ENCODE measurements at regions not wholly inside any gene's neighbourhood (a gene's known extent, or its start where the extent isn't known, plus 50 kb on each side); places are given as distances from the start of the nearest gene placed in this dataset.

DNA sequence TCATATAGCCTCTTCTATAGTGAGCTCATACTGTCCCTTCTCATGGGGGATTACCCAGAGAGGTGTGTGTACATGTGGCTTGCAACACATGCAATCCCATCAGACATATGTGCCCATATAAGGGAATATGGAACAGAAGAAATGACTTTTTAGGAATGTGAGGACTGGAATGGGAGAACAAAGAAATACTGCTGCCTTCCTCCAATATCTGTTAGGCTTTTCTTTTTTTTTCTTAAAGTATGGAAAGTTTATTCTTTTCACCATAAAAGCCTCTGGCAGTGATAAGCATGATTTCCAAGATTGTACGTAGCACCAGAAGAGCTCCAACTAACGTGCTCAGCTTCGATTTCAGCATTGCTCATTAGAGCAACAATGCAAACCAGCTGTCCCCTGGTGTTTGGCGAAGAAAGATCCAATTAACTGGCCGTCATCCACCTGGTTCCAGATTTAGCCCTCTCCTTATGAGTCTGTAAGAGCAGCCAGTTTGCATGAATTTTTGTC lies 113.6 kb downstream of the ADCYAP1 start:
- intact Hi-C loops (cut with micrococcal nuclease): no loop called here
- POLR2A ChIA-PET: interaction anchor here (0.7 kb wide), 1 partner anchor 951 kb away, joined by 5 read pairs; no protein-coding TSS in a partner anchor
- BruUV-seq (replicated peaks): no TSS peak

GRCh38 chr18:1019191-1019590 lies 114.5 kb downstream of the ADCYAP1 start:
- ATAC-seq: no peak
- H3K36me3 ChIP-seq (ENCODE audit: control insufficient read depth in 1 of 2, insufficient read depth in 2 of 2, low read length in 2 of 2): no peaks in the 10 kb centered on the region
- no peak overlapping the region for H3K27ac ChIP-seq (ENCODE audit: low read depth, low read length)
- BruUV-seq (replicated peaks): no TSS peak
- POLR2A ChIA-PET: no interaction called here
- no peaks in the 10 kb centered on the region for H4K20me1 ChIP-seq (ENCODE audit: insufficient read depth)
- no peak overlapping the region for H3K4me3 ChIP-seq (replicated peaks in 1 of 2; ENCODE audit: low read depth in 1 of 2, low read length in 2 of 2)
- no peaks in the 10 kb centered on the region for H3K9me2 ChIP-seq (ENCODE audit: insufficient read depth)
- intact Hi-C loops (cut with micrococcal nuclease): no loop called here
- H3K9ac ChIP-seq (ENCODE audit: low read length): no peak overlapping the region
- no peak overlapping the region for H3K4me2 ChIP-seq (ENCODE audit: low read length)
- no peak overlapping the region for H2AFZ ChIP-seq (ENCODE audit: low read depth, low read length, poor library complexity, severe bottlenecking)
- CTCF ChIA-PET: no interaction called here
- H3K27me3 ChIP-seq (ENCODE audit: insufficient read depth, low read length): no peaks in the 10 kb centered on the region
- H3K79me2 ChIP-seq (ENCODE audit: insufficient read depth, low read length): no peaks in the 10 kb centered on the region
- DNase-seq (ENCODE audit: low read depth, low spot score): no peak
- no peaks in the 10 kb centered on the region for H3K9me3 ChIP-seq (ENCODE audit: control insufficient read depth in 1 of 2, insufficient read depth in 1 of 2, low read depth in 1 of 2, low read length in 2 of 2)
- H3K4me1 ChIP-seq (ENCODE audit: control insufficient read depth in 1 of 2, insufficient read depth in 2 of 2, low read length in 2 of 2): no peaks in the 10 kb centered on the region
- RAD21 ChIA-PET (ENCODE audit: low non-redundant PET in 1 of 2, low total read pairs in 2 of 2, uncharacterized antibody in 2 of 2, unreplicated experiment in 2 of 2): no interaction called here
- TF ChIP-seq POLR2A (IDR thresholded peaks at IDR 0.05; ENCODE audit: borderline replicate concordance, extremely low read depth, insufficient read depth, insufficient read length): no peak
- TF ChIP-seq CEBPB (IDR thresholded peaks at IDR 0.05; ENCODE audit: low read depth): no peak
- TF ChIP-seq SIN3A (IDR thresholded peaks at IDR 0.05; ENCODE audit: low read depth): no peak
- TF ChIP-seq, protein P1, sequence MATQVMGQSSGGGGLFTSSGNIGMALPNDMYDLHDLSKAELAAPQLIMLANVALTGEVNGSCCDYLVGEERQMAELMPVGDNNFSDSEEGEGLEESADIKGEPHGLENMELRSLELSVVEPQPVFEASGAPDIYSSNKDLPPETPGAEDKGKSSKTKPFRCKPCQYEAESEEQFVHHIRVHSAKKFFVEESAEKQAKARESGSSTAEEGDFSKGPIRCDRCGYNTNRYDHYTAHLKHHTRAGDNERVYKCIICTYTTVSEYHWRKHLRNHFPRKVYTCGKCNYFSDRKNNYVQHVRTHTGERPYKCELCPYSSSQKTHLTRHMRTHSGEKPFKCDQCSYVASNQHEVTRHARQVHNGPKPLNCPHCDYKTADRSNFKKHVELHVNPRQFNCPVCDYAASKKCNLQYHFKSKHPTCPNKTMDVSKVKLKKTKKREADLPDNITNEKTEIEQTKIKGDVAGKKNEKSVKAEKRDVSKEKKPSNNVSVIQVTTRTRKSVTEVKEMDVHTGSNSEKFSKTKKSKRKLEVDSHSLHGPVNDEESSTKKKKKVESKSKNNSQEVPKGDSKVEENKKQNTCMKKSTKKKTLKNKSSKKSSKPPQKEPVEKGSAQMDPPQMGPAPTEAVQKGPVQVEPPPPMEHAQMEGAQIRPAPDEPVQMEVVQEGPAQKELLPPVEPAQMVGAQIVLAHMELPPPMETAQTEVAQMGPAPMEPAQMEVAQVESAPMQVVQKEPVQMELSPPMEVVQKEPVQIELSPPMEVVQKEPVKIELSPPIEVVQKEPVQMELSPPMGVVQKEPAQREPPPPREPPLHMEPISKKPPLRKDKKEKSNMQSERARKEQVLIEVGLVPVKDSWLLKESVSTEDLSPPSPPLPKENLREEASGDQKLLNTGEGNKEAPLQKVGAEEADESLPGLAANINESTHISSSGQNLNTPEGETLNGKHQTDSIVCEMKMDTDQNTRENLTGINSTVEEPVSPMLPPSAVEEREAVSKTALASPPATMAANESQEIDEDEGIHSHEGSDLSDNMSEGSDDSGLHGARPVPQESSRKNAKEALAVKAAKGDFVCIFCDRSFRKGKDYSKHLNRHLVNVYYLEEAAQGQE (IDR thresholded peaks at IDR 0.05; ENCODE audit: low read depth): no peak
- TF ChIP-seq RAD21 (IDR thresholded peaks at IDR 0.05; ENCODE audit: low read depth): no peak
- TF ChIP-seq EGR1 (IDR thresholded peaks at IDR 0.05; ENCODE audit: low read depth): no peak
- TF ChIP-seq EZH2phosphoT487 (IDR thresholded peaks at IDR 0.05; ENCODE audit: borderline replicate concordance): no peak
- TF ChIP-seq SP1 (IDR thresholded peaks at IDR 0.05; ENCODE audit: low read depth): no peak
- TF ChIP-seq SRF (IDR thresholded peaks at IDR 0.05; ENCODE audit: low read depth): no peak
- TF ChIP-seq YY1 (IDR thresholded peaks at IDR 0.05; ENCODE audit: extremely low read depth, insufficient replicate concordance, low read depth, low read length): no peak

More for the DNA sequence above, 113.6 kb downstream of the ADCYAP1 start:
- H3K4me1 ChIP-seq (ENCODE audit: control insufficient read depth in 1 of 2, insufficient read depth in 2 of 2, low read length in 2 of 2): no peaks in the 10 kb centered on the region
- H3K79me2 ChIP-seq (ENCODE audit: insufficient read depth, low read length): no peaks in the 10 kb centered on the region
- H3K9ac ChIP-seq (ENCODE audit: low read length): no peak overlapping the region
- no peak for TF ChIP-seq ZNF274 (IDR thresholded peaks at IDR 0.05; ENCODE audit: low read depth, low read length)
- no peak for TF ChIP-seq POLR2AphosphoS5 (IDR thresholded peaks at IDR 0.05; ENCODE audit: low read depth, low read length)
- TF ChIP-seq, protein P2, sequence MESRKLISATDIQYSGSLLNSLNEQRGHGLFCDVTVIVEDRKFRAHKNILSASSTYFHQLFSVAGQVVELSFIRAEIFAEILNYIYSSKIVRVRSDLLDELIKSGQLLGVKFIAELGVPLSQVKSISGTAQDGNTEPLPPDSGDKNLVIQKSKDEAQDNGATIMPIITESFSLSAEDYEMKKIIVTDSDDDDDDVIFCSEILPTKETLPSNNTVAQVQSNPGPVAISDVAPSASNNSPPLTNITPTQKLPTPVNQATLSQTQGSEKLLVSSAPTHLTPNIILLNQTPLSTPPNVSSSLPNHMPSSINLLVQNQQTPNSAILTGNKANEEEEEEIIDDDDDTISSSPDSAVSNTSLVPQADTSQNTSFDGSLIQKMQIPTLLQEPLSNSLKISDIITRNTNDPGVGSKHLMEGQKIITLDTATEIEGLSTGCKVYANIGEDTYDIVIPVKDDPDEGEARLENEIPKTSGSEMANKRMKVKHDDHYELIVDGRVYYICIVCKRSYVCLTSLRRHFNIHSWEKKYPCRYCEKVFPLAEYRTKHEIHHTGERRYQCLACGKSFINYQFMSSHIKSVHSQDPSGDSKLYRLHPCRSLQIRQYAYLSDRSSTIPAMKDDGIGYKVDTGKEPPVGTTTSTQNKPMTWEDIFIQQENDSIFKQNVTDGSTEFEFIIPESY (IDR thresholded peaks at IDR 0.05; ENCODE audit: extremely low read depth, insufficient replicate concordance, low read length): no peak
- TF ChIP-seq POLR2A (IDR thresholded peaks at IDR 0.05; ENCODE audit: borderline replicate concordance, extremely low read depth, insufficient read depth, insufficient read length): no peak
- TF ChIP-seq CEBPB (IDR thresholded peaks at IDR 0.05; ENCODE audit: low read depth): no peak
- TF ChIP-seq EZH2phosphoT487 (IDR thresholded peaks at IDR 0.05; ENCODE audit: borderline replicate concordance): no peak
- TF ChIP-seq SRF (IDR thresholded peaks at IDR 0.05; ENCODE audit: low read depth): no peak
- TF ChIP-seq CBX3 (IDR thresholded peaks at IDR 0.05; ENCODE audit: low read depth): no peak
- no peak for TF ChIP-seq RAD21 (IDR thresholded peaks at IDR 0.05; ENCODE audit: low read depth)
- no peak for TF ChIP-seq JUND (IDR thresholded peaks at IDR 0.05)
- TF ChIP-seq YY1 (IDR thresholded peaks at IDR 0.05; ENCODE audit: extremely low read depth, insufficient replicate concordance, low read depth, low read length): no peak
- TF ChIP-seq SP1 (IDR thresholded peaks at IDR 0.05; ENCODE audit: low read depth): no peak
- no peak for TF ChIP-seq FOSL1 (IDR thresholded peaks at IDR 0.05; ENCODE audit: low read depth)
- no peaks in the 10 kb centered on the region for H4K20me1 ChIP-seq (ENCODE audit: insufficient read depth)
- H3K27me3 ChIP-seq (ENCODE audit: insufficient read depth, low read length): no peaks in the 10 kb centered on the region
- no peak overlapping the region for H2AFZ ChIP-seq (ENCODE audit: low read depth, low read length, poor library complexity, severe bottlenecking)
- ChIA-PET RAD21 (ENCODE audit: low non-redundant PET in 1 of 2, low total read pairs in 2 of 2, uncharacterized antibody in 2 of 2, unreplicated experiment in 2 of 2) (no interaction called here), CTCF (no interaction called here)
- ATAC-seq (no peak), DNase-seq (ENCODE audit: low read depth, low spot score) (no peak)
- H3K27ac ChIP-seq (ENCODE audit: low read depth, low read length): no peak overlapping the region
- H3K9me2 ChIP-seq (ENCODE audit: insufficient read depth): no peaks in the 10 kb centered on the region
- no peaks in the 10 kb centered on the region for H3K9me3 ChIP-seq (ENCODE audit: control insufficient read depth in 1 of 2, insufficient read depth in 1 of 2, low read depth in 1 of 2, low read length in 2 of 2)
- H3K4me3 ChIP-seq (replicated peaks in 1 of 2; ENCODE audit: low read depth in 1 of 2, low read length in 2 of 2): no peak overlapping the region
- H3K36me3 ChIP-seq (ENCODE audit: control insufficient read depth in 1 of 2, insufficient read depth in 2 of 2, low read length in 2 of 2): no peaks in the 10 kb centered on the region
- no peak overlapping the region for H3K4me2 ChIP-seq (ENCODE audit: low read length)
